ENCODE measurements at regions not wholly inside any gene's neighbourhood (a gene's known extent, or its start where the extent isn't known, plus 50 kb on each side); places are given as distances from the start of the nearest gene placed in this dataset.

DNA sequence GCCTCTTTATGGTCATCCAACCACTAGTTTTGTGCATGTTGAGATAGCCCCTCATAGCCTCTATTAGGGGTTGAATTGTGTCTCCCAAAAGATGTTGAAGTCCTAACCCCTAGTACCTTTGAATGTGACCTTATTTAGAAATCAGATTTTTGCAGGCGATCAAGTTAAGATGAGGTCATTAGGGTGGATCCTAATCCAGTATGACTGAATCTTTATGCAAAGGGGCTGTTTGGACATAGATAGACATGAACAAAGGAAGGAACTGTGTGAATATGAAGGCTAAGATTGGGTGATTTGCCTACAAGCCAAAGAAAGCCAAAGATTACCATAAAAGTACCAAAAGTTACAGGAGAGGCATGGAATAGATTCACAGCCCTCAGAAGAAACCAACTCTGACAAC lies 209.6 kb downstream of the NUAK1 start:
- no peak for DNase-seq (ENCODE audit: low spot score)

- no peak for DNase-seq (ENCODE audit: low spot score)
Measured at GRCh38 chr12:105930557-105931503, 207.9 kb downstream of the NUAK1 start.

DNA sequence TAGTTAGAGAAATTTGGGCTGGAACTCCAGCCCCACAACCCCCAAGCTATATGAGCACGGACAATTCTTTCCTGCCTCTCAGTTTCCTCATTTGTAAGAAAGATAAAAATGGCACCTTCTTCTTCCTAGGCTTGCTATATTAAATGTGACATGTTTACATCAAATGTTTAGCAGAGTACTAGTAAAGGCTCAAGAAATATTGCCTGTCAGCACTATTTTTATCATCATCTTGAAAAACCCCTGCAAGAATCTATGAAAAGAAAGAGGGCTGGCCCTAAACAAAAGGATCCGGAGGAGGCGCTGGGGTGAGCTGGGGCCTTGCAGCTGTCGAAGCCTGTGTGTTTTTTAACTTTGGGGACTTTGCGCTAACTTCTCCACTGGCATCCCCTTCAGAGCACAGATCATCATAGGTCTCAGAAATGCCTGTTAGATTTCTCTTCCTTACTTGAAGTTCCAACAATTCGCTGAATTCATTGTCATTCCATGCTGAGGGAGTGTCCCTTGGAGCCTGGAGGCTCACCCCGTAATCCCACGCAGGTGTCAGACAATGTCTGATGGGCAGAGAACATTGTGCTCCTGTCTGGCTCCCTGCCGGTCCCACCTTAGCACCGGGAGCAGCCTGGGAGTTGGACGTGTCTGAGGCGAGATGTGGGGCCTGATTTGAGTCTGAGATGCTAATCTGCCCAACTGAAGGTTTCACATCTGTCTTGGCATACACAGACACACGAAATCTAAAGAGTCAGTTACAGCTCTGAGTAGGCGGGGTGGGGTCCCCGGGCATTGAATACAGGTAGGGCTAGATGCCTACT lies 206.8 kb downstream of the NUAK1 start:
- DNase-seq (ENCODE audit: low spot score), result no peak

GRCh38 chr12:105933671-105934665 lies 204.8 kb downstream of the NUAK1 start:
- peak; percentile 96 for DNase-seq (ENCODE audit: low spot score)

DNA sequence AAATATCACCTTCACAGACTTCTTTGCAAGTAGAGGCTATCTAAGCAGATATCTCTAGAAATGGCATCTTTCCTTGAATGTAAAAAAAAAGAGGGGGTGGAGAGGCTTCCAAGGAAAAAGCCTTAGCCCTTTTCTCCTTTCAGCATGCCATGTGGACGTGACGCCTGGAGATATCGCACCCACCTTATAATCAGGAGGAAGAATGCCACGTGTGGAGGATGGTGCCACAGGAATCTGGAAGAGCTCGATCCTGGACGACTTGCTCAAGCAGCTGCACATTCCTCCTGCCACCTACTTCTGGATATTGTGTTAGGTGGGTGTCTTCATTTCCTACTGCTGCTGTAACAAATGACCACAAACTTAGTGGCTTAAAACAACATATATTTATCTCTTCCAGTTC lies 203.6 kb downstream of the NUAK1 start:
- no peak for DNase-seq (ENCODE audit: low spot score)

- DNase-seq (ENCODE audit: low spot score), result no peak
Measured at GRCh38 chr12:105935981-105936380, 202.8 kb downstream of the NUAK1 start.

DNA sequence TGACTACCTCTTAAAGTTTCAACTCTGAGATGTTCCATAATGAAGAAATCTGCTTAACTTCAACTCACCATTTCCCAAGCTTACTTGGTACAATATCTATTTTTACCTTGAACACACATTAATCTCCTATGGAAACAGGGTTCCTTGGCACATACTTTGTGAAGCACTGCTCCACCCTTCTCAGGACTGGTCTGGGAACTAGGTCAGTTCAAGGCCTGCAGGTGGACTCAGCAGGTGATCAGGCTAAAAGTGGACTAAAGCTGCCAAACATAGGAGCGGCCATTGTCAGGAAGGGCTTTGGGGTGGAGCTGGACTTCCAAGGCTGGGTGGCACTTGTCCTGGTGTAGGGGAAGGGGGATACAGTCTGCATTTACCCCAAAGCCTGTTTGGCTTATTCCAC lies 202.3 kb downstream of the NUAK1 start:
- DNase-seq (ENCODE audit: low spot score), result no peak

DNA sequence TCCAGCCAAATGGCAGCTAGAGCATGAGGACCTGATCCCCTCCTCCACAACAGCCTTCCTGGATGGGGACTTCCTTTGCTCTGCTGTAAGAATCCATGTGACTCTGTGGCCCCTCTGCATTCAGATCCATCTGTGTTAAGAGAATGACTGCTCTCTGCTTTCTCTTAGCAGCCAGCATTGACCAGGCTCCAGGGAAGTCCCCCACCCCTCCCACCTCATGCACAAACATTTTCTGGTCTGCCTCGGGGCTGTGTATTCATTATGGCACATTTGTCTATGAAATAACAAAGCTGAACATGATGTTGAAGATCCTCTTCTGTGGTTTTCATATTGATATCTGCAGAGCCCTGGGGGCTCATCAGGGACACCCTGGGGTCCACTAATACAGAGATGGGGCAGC lies 201.7 kb downstream of the NUAK1 start:
- DNase-seq (ENCODE audit: low spot score), result no peak

DNA sequence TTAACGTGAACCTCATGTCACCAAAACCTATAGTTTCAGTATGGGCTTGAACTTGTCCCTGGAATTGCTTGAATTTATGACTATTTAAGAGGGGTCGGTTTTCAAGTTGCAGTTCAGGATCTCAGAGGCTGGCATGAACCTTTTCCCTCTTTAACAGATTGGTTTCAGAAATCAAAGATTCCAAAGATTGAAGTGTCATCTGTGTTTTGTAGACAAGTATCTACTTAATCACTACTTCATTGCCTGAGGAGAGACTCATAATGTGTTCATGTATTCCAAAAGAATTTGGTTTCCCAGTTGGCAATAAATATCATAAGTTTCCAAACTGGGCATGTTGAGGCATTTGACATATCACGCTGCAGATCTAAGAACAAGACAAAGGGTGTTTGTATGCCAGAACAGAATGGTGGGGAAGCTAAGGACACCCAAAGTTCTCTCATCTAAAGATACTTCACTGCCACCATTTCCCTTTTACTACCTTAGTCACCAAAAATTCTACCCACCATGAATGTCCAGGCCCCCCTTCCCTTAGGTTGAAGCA lies 199.5 kb downstream of the NUAK1 start:
- no peak for DNase-seq (ENCODE audit: low spot score)

GRCh38 chr12:105942281-105942680 lies 196.5 kb downstream of the NUAK1 start:
- DNase-seq (ENCODE audit: low spot score), result no peak

DNA sequence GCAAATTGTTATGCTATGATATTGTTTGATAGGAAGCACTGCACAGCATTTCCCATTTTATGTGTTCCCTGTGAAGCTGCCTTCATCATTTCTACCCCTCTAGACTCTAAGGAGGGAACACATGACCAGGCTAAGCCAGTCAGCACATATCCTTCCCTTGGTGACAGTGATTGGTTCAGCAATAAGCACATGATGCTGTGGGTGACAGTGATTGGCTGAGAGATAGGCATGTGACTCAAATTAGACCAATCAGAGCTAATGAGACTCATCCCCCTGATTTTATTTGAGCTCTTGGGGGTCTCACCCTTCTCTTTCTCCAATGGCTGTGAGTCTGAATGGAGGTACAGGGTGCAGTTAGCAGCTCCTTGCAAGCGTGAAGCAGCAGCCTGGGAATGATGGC lies 195.2 kb downstream of the NUAK1 start:
- DNase-seq (ENCODE audit: low spot score), result no peak

DNA sequence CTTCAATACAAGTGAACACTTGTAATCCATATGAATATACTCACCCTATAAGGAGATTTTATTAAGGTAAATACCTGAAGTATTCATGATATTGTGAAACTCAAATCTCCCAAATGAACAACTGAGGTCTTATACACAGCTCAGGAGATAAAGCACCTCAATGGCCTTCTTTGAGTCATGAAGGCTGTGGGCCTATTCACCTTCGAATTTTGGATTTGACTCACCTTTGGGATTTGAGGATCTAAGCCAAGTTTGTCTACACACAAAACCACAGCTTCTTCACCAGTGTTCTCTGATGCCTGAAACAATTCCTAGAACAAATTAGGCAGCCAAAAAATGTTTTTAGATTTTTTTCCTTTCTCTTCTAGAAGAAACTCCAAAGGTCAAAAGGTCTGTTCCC lies 194.1 kb downstream of the NUAK1 start:
- no peak for DNase-seq (ENCODE audit: low spot score)

DNA sequence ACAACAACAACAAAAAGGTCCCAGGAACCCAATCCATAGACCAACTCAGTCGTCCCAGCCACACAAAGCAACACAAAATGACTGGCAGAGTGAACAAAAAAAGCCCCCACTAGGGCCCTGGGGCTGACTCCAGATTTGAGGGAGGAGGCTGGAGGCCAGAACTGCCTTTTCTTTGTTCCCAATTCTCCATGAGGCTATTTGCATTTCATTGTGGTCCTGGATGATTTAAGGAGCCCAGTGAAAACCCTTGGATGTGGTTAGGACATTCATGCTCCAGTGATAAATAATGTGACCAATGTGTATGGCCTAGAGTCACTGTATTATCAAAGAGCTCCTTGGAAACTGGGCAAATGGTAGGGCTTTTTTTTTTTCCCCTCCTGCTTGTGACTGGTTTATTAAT lies 192.9 kb downstream of the NUAK1 start:
- DNase-seq (ENCODE audit: low spot score), result no peak

DNA sequence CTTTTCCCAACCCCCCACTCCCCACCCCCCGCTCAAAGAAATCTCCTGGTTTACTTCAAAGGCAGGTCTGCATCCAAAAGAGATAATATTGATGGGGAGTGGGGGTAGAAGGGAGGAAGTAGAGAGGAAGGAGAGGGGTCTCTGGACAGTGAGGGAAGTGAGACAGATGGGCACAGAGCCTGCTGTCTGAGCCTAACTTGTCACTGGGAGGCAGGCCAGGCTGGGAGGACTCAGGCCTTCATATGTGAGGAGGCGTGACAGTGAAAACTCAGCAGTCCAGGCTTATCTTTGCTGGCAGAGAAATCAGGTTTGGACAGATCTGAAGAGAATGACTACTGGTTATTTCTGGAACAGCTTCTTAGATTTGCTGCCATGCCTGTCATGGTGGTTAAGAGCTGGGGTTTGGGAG lies 192.3 kb downstream of the NUAK1 start:
- no peak for DNase-seq (ENCODE audit: low spot score)

- no peak for DNase-seq (ENCODE audit: low spot score)
Measured at GRCh38 chr12:105947906-105948305, 190.8 kb downstream of the NUAK1 start.

- DNase-seq (ENCODE audit: low spot score), result peak; percentile 61
Measured at GRCh38 chr12:105948331-105948730, 190.4 kb downstream of the NUAK1 start.

GRCh38 chr12:105949391-105949790 lies 189.4 kb downstream of the NUAK1 start:
- DNase-seq (ENCODE audit: low spot score), result no peak

GRCh38 chr12:105951732-105952131 lies 187.0 kb downstream of the NUAK1 start:
- DNase-seq (ENCODE audit: low spot score), result no peak

DNA sequence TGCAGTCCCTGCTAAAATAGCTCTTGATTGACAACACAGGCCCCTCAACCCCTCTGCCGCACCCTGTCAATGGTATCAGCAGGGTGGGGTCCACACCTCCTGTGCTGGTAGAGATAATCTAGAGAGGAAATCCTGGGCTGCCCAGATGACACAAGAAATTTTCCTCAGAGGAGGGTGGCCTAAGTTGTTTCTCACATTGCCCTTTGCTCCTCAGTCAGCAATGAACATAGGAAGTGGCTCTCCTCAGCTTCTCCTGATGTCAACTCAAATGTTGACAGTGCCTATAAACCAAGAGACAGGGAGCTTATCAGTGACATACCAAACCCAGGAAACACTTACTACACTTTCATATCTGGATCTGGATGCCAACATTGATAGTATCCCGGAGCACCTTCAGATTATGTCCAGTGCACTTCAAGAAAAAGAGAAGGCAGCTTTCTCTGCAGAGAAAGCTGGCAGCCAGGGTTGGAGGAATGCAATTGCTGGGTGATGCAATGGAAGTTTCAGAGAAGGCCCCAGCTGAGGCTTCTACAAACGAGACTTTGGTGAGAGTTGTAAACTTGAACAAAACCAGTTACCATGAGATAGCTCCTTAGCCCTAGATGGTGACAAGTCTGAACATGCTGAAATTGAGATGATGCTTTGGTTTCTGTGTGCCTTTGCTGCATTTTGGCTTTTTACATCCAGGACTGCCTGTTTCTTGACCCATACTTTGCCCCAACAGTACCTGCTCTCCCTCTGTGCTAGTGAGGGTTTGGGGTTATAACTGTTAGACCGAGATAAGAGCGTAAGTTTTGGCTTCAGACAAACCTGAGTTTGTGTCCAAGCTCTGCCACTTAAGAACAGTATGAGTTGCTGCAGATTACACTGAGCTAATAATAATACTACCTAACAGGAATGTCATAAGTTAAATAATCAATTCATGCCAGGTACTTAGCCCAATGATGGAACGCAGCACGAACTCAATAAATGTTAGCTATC lies 183.5 kb downstream of the NUAK1 start:
- DNase-seq (ENCODE audit: low spot score), result peak; percentile 59

DNA sequence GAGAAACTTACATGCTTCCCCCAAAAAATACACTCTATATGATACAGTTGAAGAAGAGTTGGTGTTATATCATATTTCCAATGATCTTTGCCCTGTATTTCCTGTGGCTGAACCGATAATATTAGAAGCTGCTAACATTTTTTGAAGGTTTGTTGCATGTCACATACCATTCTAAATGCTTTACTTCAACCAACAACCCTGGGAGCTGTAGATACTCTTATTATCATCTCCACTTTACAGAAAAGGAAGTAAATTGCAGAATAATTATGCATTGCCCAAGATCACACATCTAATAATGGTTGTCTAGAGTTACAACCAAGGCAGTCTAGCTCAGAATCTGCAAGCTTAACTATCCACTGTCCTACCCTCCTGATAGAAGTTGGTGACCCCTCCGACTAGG lies 182.8 kb downstream of the NUAK1 start:
- no peak for DNase-seq (ENCODE audit: low spot score)
